Mesenchymal stem cell (in vitro differentiated cells and primary cell): ENCODE measurements at regions not wholly inside any gene's neighbourhood (a gene's known extent, or its start where the extent isn't known, plus 50 kb on each side); places are given as distances from the start of the nearest gene placed in this dataset.
"Not testable (repeated sequence)": the region's sequence is repeated elsewhere in the genome, so short reads cannot be mapped to it uniquely, and the experiment has no call there.

Experiments used
- DNase-seq: peaks from one replicate; pipeline ENCODE4 v3.0.0-alpha.2; 2013
- H2AFZ ChIP-seq: one replicate; pipeline ENCODE4 v1.6.1; 2013; ENCODE audit warnings: low read depth, mild to moderate bottlenecking, control low read depth, inconsistent platforms, low read length, moderate library complexity
- H2AK5ac ChIP-seq: 2 replicates; pipeline ENCODE4 v1.6.1; 2013; ENCODE audit warnings: low read length, moderate library complexity, mild to moderate bottlenecking, inconsistent platforms; ENCODE audit not compliant: severe bottlenecking
- H2BK120ac ChIP-seq: one replicate; pipeline ENCODE4 v1.6.1; 2013; ENCODE audit warnings: low read depth, mild to moderate bottlenecking, inconsistent platforms, low read length, moderate library complexity
- H2BK12ac ChIP-seq, 2 experiments: one replicate each; pipeline ENCODE4 v1.6.1; 2013; ENCODE audit warnings: inconsistent platforms in 2 of 2, low read length in 2 of 2, mild to moderate bottlenecking in 2 of 2, moderate library complexity in 2 of 2, control low read depth in 1 of 2
- H2BK15ac ChIP-seq: one replicate; pipeline ENCODE4 v1.6.1; 2013; ENCODE audit warnings: mild to moderate bottlenecking, low read depth, inconsistent platforms; ENCODE audit not compliant: poor library complexity, severe bottlenecking
- H2BK5ac ChIP-seq: 2 replicates; pipeline ENCODE4 v1.6.1; 2013; ENCODE audit warnings: low read depth, mild to moderate bottlenecking, low read length, control low read depth, inconsistent platforms; ENCODE audit not compliant: poor library complexity, severe bottlenecking
- H3K14ac ChIP-seq, 2 experiments: one replicate each; pipeline ENCODE4 v1.6.1; 2013; ENCODE audit warnings: inconsistent platforms in 2 of 2, low read length in 2 of 2, control low read depth in 1 of 2, mild to moderate bottlenecking in 1 of 2, moderate library complexity in 1 of 2
- H3K18ac ChIP-seq, 2 experiments: one replicate each; pipeline ENCODE4 v1.6.1; 2013; ENCODE audit warnings: inconsistent platforms in 2 of 2, low read length in 2 of 2, control low read depth in 1 of 2, low read depth in 1 of 2, mild to moderate bottlenecking in 1 of 2
- H3K23ac ChIP-seq, 2 experiments: one replicate each; pipeline ENCODE4 v1.6.1; 2013; ENCODE audit warnings: inconsistent platforms in 2 of 2, low read length in 2 of 2, mild to moderate bottlenecking in 2 of 2, moderate library complexity in 2 of 2, control low read depth in 1 of 2
- H3K27ac ChIP-seq: 2 replicates; pipeline ENCODE4 v1.5.1; 2013; ENCODE audit warnings: mild to moderate bottlenecking, moderate library complexity, low read length, control low read depth, inconsistent platforms; ENCODE audit not compliant: poor library complexity, severe bottlenecking
- H3K27me3 ChIP-seq, 2 experiments: 2 replicates each; pipeline versions ENCODE4 v1.6.1 to v1.7.0; 2013; ENCODE audit warnings: low read length in 2 of 2, mild to moderate bottlenecking in 2 of 2, moderate library complexity in 2 of 2, control low read depth in 1 of 2, inconsistent platforms in 1 of 2; ENCODE audit not compliant: control insufficient read depth in 1 of 2, insufficient read depth in 1 of 2
- H3K36me3 ChIP-seq, 2 experiments: 2 replicates each; pipeline versions ENCODE4 v1.6.1 to v1.7.0; 2013; ENCODE audit warnings: low read length in 2 of 2, control low read depth in 1 of 2, inconsistent platforms in 1 of 2, low read depth in 1 of 2, mild to moderate bottlenecking in 1 of 2; ENCODE audit not compliant: insufficient read depth in 2 of 2, control insufficient read depth in 1 of 2
- H3K4ac ChIP-seq, 2 experiments: one replicate each; pipeline ENCODE4 v1.6.1; 2013; ENCODE audit warnings: inconsistent platforms in 2 of 2, low read length in 2 of 2, mild to moderate bottlenecking in 2 of 2, moderate library complexity in 2 of 2, control low read depth in 1 of 2, low read depth in 1 of 2
- H3K4me1 ChIP-seq: 2 replicates; pipeline ENCODE4 v1.6.1; 2013; ENCODE audit warnings: low read depth, low read length, control low read depth; ENCODE audit not compliant: control insufficient read depth, insufficient read depth
- H3K4me2 ChIP-seq: 2 replicates; pipeline ENCODE4 v1.6.1; 2013; ENCODE audit warnings: low read length, mild to moderate bottlenecking, inconsistent platforms; ENCODE audit not compliant: poor library complexity, severe bottlenecking
- H3K4me3 ChIP-seq, 2 experiments: 2 replicates each; pipeline versions ENCODE4 v1.5.1 to v1.7.0; 2013; ENCODE audit warnings: low read length in 2 of 2, mild to moderate bottlenecking in 2 of 2, control low read depth in 1 of 2, low read depth in 1 of 2; ENCODE audit not compliant: insufficient read depth in 1 of 2
- H3K79me1 ChIP-seq: replicated peaks from 2 replicates; pipeline ENCODE4 v1.6.1; 2013; ENCODE audit warnings: mild to moderate bottlenecking, control low read depth, low read length, inconsistent platforms; ENCODE audit not compliant: poor library complexity, severe bottlenecking
- H3K9ac ChIP-seq: 2 replicates; pipeline ENCODE4 v1.7.0; 2013; ENCODE audit warnings: mild to moderate bottlenecking, low read length, moderate library complexity
- H3K9me3 ChIP-seq: 2 replicates; pipeline ENCODE4 v1.7.0; 2013; ENCODE audit warnings: mild to moderate bottlenecking, low read length; ENCODE audit not compliant: control insufficient read depth
- H4K8ac ChIP-seq: one replicate; pipeline ENCODE4 v1.6.1; 2013; ENCODE audit warnings: inconsistent platforms, mild to moderate bottlenecking, low read length, moderate library complexity
- H4K91ac ChIP-seq: one replicate; pipeline ENCODE4 v1.6.1; 2013; ENCODE audit warnings: mild to moderate bottlenecking, low read length, inconsistent platforms
- WGBS: methylation state at CpG from one replicate; pipeline ENCODE4 v1.1.7; 2013; ENCODE audit warnings: mixed read lengths; 5-methylcytosine and 5-hydroxymethylcytosine counted together

- H3K4me2 ChIP-seq = no peak overlapping the region
- no peaks in the 10 kb centered on the region for H3K79me1 ChIP-seq
- no peak overlapping the region for H3K23ac ChIP-seq
- no peaks in the 10 kb centered on the region for H3K36me3 ChIP-seq
- H3K27ac ChIP-seq = no peak overlapping the region
- H2BK120ac ChIP-seq = no peak overlapping the region
- H3K9ac ChIP-seq = no peak overlapping the region
- H2BK15ac ChIP-seq = no peak overlapping the region
- no peak overlapping the region for H2AFZ ChIP-seq
- no peak overlapping the region for H4K8ac ChIP-seq
- no peak overlapping the region for H3K14ac ChIP-seq
- no peaks in the 10 kb centered on the region for H3K4me1 ChIP-seq
- H2BK5ac ChIP-seq = no peak overlapping the region
- no peak overlapping the region for H3K4me3 ChIP-seq
- no CpG with 5 or more reads among the region's 2 CpGs for WGBS
- DNase-seq = no peak
- H4K91ac ChIP-seq = no peak overlapping the region
- no peaks in the 10 kb centered on the region for H3K27me3 ChIP-seq
- H3K9me3 ChIP-seq = no peaks in the 10 kb centered on the region
- no peak overlapping the region for H2AK5ac ChIP-seq
- no peak overlapping the region for H2BK12ac ChIP-seq
- H3K18ac ChIP-seq = no peak overlapping the region
- no peak overlapping the region for H3K4ac ChIP-seq
Measured at GRCh38 chr2:83368461-83368860, 1090.6 kb downstream of the SUCLG1 start.

- Histone ChIP-seq H3K9ac (no peak overlapping the region), H3K18ac (no peak overlapping the region), H2BK12ac (no peak overlapping the region), H2AFZ (no peak overlapping the region), H3K27ac (no peak overlapping the region), H2AK5ac (no peak overlapping the region), H3K36me3 (no peaks in the 10 kb centered on the region), H3K14ac (no peak overlapping the region), H3K4me3 (no peak overlapping the region), H2BK5ac (no peak overlapping the region), H3K27me3 (no peaks in the 10 kb centered on the region), H3K4ac (no peak overlapping the region), H3K9me3 (no peaks in the 10 kb centered on the region), H2BK120ac (no peak overlapping the region), H2BK15ac (no peak overlapping the region), H3K4me2 (no peak overlapping the region), H3K79me1 (no peaks in the 10 kb centered on the region), H4K91ac (no peak overlapping the region), H4K8ac (no peak overlapping the region), H3K23ac (no peak overlapping the region), H3K4me1 (no peaks in the 10 kb centered on the region)
- no peak for DNase-seq
Measured at GRCh38 chr2:83365476-83365875, 1093.6 kb downstream of the SUCLG1 start.

- WGBS = 86% methylated on average over 1 of the region's 2 CpGs
- H3K4me2 ChIP-seq = no peak overlapping the region
- H4K91ac ChIP-seq = no peak overlapping the region
- H3K4ac ChIP-seq = no peak overlapping the region
- no peak overlapping the region for H3K4me3 ChIP-seq
- H3K18ac ChIP-seq = no peak overlapping the region
- no peak overlapping the region for H2BK15ac ChIP-seq
- H3K36me3 ChIP-seq = no peaks in the 10 kb centered on the region
- H3K4me1 ChIP-seq = no peaks in the 10 kb centered on the region
- no peak overlapping the region for H2BK5ac ChIP-seq
- no peaks in the 10 kb centered on the region for H3K79me1 ChIP-seq
- no peak overlapping the region for H3K23ac ChIP-seq
- no peak overlapping the region for H2AFZ ChIP-seq
- H2AK5ac ChIP-seq = no peak overlapping the region
- H4K8ac ChIP-seq = no peak overlapping the region
- H3K9me3 ChIP-seq = no peaks in the 10 kb centered on the region
- no peak overlapping the region for H3K27ac ChIP-seq
- no peaks in the 10 kb centered on the region for H3K27me3 ChIP-seq
- no peak overlapping the region for H3K9ac ChIP-seq
- H3K14ac ChIP-seq = no peak overlapping the region
- H2BK12ac ChIP-seq = no peak overlapping the region
- DNase-seq = no peak
- H2BK120ac ChIP-seq = no peak overlapping the region
Measured at GRCh38 chr2:83364264-83364663, 1094.8 kb downstream of the SUCLG1 start.

- H3K36me3 ChIP-seq, H4K8ac ChIP-seq, H2BK15ac ChIP-seq, H3K27ac ChIP-seq, H3K14ac ChIP-seq, H3K23ac ChIP-seq, H3K4me1 ChIP-seq, H2AFZ ChIP-seq, H3K79me1 ChIP-seq, H3K4ac ChIP-seq, DNase-seq, H3K9ac ChIP-seq, H2BK5ac ChIP-seq, H4K91ac ChIP-seq, H3K4me3 ChIP-seq, H2BK12ac ChIP-seq, H3K18ac ChIP-seq, H3K4me2 ChIP-seq, H3K9me3 ChIP-seq, H2BK120ac ChIP-seq, H3K27me3 ChIP-seq, H2AK5ac ChIP-seq: not testable (repeated sequence)
Measured at GRCh38 chr2:83363138-83363537, 1095.9 kb downstream of the SUCLG1 start.
